ENCODE measurements at regions not wholly inside any gene's neighbourhood (a gene's known extent, or its start where the extent isn't known, plus 50 kb on each side); places are given as distances from the start of the nearest gene placed in this dataset.

GRCh38 chr9:129496473-129497004, 124.4 kb downstream of the C9orf50 start:
- Histone ChIP-seq H4K20me1 (ENCODE audit: insufficient read depth) (no peaks in the 10 kb centered on the region), H3K4me2 (ENCODE audit: unreplicated experiment) (peak overlapping the region; percentile 84), H3K4me1 (ENCODE audit: insufficient read depth) (peaks cover 24% of the 10 kb centered on the region), H3K36me3 (ENCODE audit: low read depth) (no peaks in the 10 kb centered on the region), H3K9me2 (ENCODE audit: insufficient read depth) (no peaks in the 10 kb centered on the region), H3K4me3 (peak overlapping the region; percentile 85), H3F3A (ENCODE audit: insufficient read depth) (peaks cover 45% of the 10 kb centered on the region), H3K27ac (peak overlapping the region; percentile 96), H2AFZ (peak overlapping the region; percentile 23; the same call in 1 of the 2 replicates), H3K9me3 (ENCODE audit: low read depth) (no peaks in the 10 kb centered on the region), H3K9ac (peak overlapping the region; percentile 98), H3K27me3 (replicated peaks; ENCODE audit: insufficient read depth) (no peaks in the 10 kb centered on the region), H3K79me2 (ENCODE audit: insufficient read depth) (peaks cover 5% of the 10 kb centered on the region; the same call in 1 of the 2 replicates)
- DNase-seq = peak; percentile 98
- TF ChIP-seq EZH2phosphoT487 (IDR thresholded peaks at IDR 0.05; ENCODE audit: insufficient read depth, low read depth) (no peak), EZH2 (IDR thresholded peaks at IDR 0.05; ENCODE audit: insufficient read depth, poor library complexity, severe bottlenecking) (no peak)
- WGBS, 2 experiments (ENCODE audit: low coverage in 1 of 2, low lambda C conversion rate in 2 of 2, missing lambda C conversion rate in 2 of 2) = 1 to 6% methylated on average over 21 to 42 of the region's 43 CpGs
- in situ Hi-C loops (cut with MboI) = loop anchor here (10.0 kb wide), 1 partner anchor 108 kb away; no protein-coding TSS in a partner anchor

GRCh38 chr9:129495620-129496472, 125.1 kb downstream of the C9orf50 start:
- no peaks in the 10 kb centered on the region for H3K36me3 ChIP-seq (ENCODE audit: low read depth)
- DNase-seq = peak; percentile 90
- no peaks in the 10 kb centered on the region for H3K27me3 ChIP-seq (replicated peaks; ENCODE audit: insufficient read depth)
- no peaks in the 10 kb centered on the region for H4K20me1 ChIP-seq (ENCODE audit: insufficient read depth)
- no peaks in the 10 kb centered on the region for H3K9me3 ChIP-seq (ENCODE audit: low read depth)
- peak overlapping the region; percentile 85 for H3K4me3 ChIP-seq
- H3F3A ChIP-seq (ENCODE audit: insufficient read depth) = peaks cover 39% of the 10 kb centered on the region
- H3K9ac ChIP-seq = peak overlapping the region; percentile 98
- no peaks in the 10 kb centered on the region for H3K9me2 ChIP-seq (ENCODE audit: insufficient read depth)
- H3K79me2 ChIP-seq (ENCODE audit: insufficient read depth) = peaks cover 12% of the 10 kb centered on the region
- WGBS, 2 experiments (ENCODE audit: low coverage in 1 of 2, low lambda C conversion rate in 2 of 2, missing lambda C conversion rate in 2 of 2) = 2 to 3% methylated on average over 45 to 50 of the region's 50 CpGs
- H3K4me2 ChIP-seq (ENCODE audit: unreplicated experiment) = peak overlapping the region; percentile 84
- in situ Hi-C loops (cut with MboI) = loop anchor here (10.0 kb wide), 1 partner anchor 109 kb away; no protein-coding TSS in a partner anchor
- peak overlapping the region; percentile 67 for H2AFZ ChIP-seq
- TF ChIP-seq EZH2phosphoT487 (IDR thresholded peaks at IDR 0.05; ENCODE audit: insufficient read depth, low read depth) (no peak), EZH2 (IDR thresholded peaks at IDR 0.05; ENCODE audit: insufficient read depth, poor library complexity, severe bottlenecking) (no peak)
- H3K4me1 ChIP-seq (ENCODE audit: insufficient read depth) = peaks cover 28% of the 10 kb centered on the region
- H3K27ac ChIP-seq = peak overlapping the region; percentile 96

GRCh38 chr9:129494113-129494789, 126.7 kb downstream of the C9orf50 start:
- in situ Hi-C loops (cut with MboI) = loop anchor here (10.0 kb wide), 1 partner anchor 111 kb away; no protein-coding TSS in a partner anchor

GRCh38 chr9:129493706-129494047, 127.2 kb downstream of the C9orf50 start:
- Histone ChIP-seq H3K36me3 (ENCODE audit: low read depth) (no peaks in the 10 kb centered on the region), H3K4me2 (ENCODE audit: unreplicated experiment) (no peak overlapping the region), H3K4me1 (ENCODE audit: insufficient read depth) (peaks cover 49% of the 10 kb centered on the region), H3K79me2 (ENCODE audit: insufficient read depth) (peaks cover 28% of the 10 kb centered on the region), H3K9me2 (ENCODE audit: insufficient read depth) (no peaks in the 10 kb centered on the region), H3K9ac (no peak overlapping the region), H3K27ac (no peak overlapping the region), H3K4me3 (no peak overlapping the region), H3K27me3 (replicated peaks; ENCODE audit: insufficient read depth) (no peaks in the 10 kb centered on the region), H4K20me1 (ENCODE audit: insufficient read depth) (no peaks in the 10 kb centered on the region), H3K9me3 (ENCODE audit: low read depth) (no peaks in the 10 kb centered on the region), H2AFZ (no peak overlapping the region), H3F3A (ENCODE audit: insufficient read depth) (peaks cover 33% of the 10 kb centered on the region)
- WGBS, 2 experiments (ENCODE audit: low coverage in 1 of 2, low lambda C conversion rate in 2 of 2, missing lambda C conversion rate in 2 of 2) = 85% methylated on average over 6 to 8 of the region's 8 CpGs
- no peak for DNase-seq
- no peak for TF ChIP-seq EZH2phosphoT487 (IDR thresholded peaks at IDR 0.05; ENCODE audit: insufficient read depth, low read depth)
- no peak for TF ChIP-seq EZH2 (IDR thresholded peaks at IDR 0.05; ENCODE audit: insufficient read depth, poor library complexity, severe bottlenecking)
- in situ Hi-C loops (cut with MboI) = loop anchor here (10.0 kb wide), 1 partner anchor 111 kb away; no protein-coding TSS in a partner anchor

More at GRCh38 chr9:129494113-129494789, 126.7 kb downstream of the C9orf50 start:
- Histone ChIP-seq H3K9ac (no peak overlapping the region), H4K20me1 (ENCODE audit: insufficient read depth) (no peaks in the 10 kb centered on the region), H3F3A (ENCODE audit: insufficient read depth) (peaks cover 31% of the 10 kb centered on the region), H3K79me2 (ENCODE audit: insufficient read depth) (peaks cover 28% of the 10 kb centered on the region), H3K27me3 (replicated peaks; ENCODE audit: insufficient read depth) (no peaks in the 10 kb centered on the region), H3K4me1 (ENCODE audit: insufficient read depth) (peaks cover 43% of the 10 kb centered on the region), H3K9me2 (ENCODE audit: insufficient read depth) (no peaks in the 10 kb centered on the region), H2AFZ (no peak overlapping the region), H3K4me2 (ENCODE audit: unreplicated experiment) (no peak overlapping the region), H3K9me3 (ENCODE audit: low read depth) (no peaks in the 10 kb centered on the region), H3K27ac (no peak overlapping the region), H3K36me3 (ENCODE audit: low read depth) (no peaks in the 10 kb centered on the region), H3K4me3 (no peak overlapping the region)
- no peak for DNase-seq
- no peak for TF ChIP-seq EZH2phosphoT487 (IDR thresholded peaks at IDR 0.05; ENCODE audit: insufficient read depth, low read depth)
- no peak for TF ChIP-seq EZH2 (IDR thresholded peaks at IDR 0.05; ENCODE audit: insufficient read depth, poor library complexity, severe bottlenecking)
- 91 to 93% methylated on average over 9 of the region's 11 CpGs for WGBS, 2 experiments (ENCODE audit: low coverage in 1 of 2, low lambda C conversion rate in 2 of 2, missing lambda C conversion rate in 2 of 2)

Measured in GM23248 (cell line).